OCI-LY7 (cell line): ENCODE measurements at regions not wholly inside any gene's neighbourhood (a gene's known extent, or its start where the extent isn't known, plus 50 kb on each side); places are given as distances from the start of the nearest gene placed in this dataset.

ENCODE experiments used
- EZH2phosphoT487 ChIP-seq: fragments of 200-600 bp; sonication (generic); IDR thresholded peaks from 2 replicates; pipeline ENCODE4 v1.6.1; 2018; ENCODE audit warnings: low read depth, borderline replicate concordance, mild to moderate bottlenecking, mixed run types, antibody characterized with exemption, low read length, moderate library complexity, mixed read lengths
- TF ChIP-seq, protein P1 (sequence below): fragments of 200-600 bp; sonication (generic); conservative IDR thresholded peaks from 2 replicates; pipeline ENCODE4 v1.5.1; 2014; ENCODE audit warnings: mild to moderate bottlenecking, antibody characterized with exemption, low read length, moderate library complexity, mixed read lengths

DNA sequence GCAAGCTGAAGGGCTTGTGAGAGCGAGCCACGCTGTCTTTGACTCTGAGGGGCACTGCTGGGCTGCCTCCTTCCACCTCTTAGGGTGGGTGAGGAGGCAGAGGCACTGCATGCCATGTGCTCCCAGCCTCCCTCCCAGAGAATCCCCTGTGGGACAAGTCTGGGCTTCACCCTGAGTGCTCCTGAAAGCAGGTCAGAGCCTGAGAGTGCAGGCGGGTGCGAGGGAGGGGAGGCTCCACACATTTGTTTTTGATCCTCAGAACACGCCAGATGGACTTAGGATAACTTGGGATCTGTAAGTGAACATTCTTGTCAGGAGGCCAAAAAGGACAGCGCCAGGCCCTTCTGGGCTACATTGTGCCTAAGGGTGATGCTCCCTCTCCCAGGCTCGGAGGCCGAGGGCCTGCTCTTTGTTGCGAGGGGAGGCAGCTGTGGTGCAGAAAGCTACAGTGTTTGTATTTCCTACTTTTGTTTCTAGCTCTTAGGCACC lies 155.4 kb downstream of the TMX1 start:
- TF ChIP-seq, protein P1, sequence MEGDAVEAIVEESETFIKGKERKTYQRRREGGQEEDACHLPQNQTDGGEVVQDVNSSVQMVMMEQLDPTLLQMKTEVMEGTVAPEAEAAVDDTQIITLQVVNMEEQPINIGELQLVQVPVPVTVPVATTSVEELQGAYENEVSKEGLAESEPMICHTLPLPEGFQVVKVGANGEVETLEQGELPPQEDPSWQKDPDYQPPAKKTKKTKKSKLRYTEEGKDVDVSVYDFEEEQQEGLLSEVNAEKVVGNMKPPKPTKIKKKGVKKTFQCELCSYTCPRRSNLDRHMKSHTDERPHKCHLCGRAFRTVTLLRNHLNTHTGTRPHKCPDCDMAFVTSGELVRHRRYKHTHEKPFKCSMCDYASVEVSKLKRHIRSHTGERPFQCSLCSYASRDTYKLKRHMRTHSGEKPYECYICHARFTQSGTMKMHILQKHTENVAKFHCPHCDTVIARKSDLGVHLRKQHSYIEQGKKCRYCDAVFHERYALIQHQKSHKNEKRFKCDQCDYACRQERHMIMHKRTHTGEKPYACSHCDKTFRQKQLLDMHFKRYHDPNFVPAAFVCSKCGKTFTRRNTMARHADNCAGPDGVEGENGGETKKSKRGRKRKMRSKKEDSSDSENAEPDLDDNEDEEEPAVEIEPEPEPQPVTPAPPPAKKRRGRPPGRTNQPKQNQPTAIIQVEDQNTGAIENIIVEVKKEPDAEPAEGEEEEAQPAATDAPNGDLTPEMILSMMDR, result no peak
- TF ChIP-seq EZH2phosphoT487, result no peak
